Loucy (cell line): ENCODE measurements at regions not wholly inside any gene's neighbourhood (a gene's known extent, or its start where the extent isn't known, plus 50 kb on each side); places are given as distances from the start of the nearest gene placed in this dataset.

Experiments used
- EZH2phosphoT487 ChIP-seq: fragments of 200-600 bp; IDR thresholded peaks from 2 replicates; pipeline ENCODE4 v1.6.1; 2018; ENCODE audit warnings: antibody characterized with exemption, mild to moderate bottlenecking, moderate library complexity, borderline replicate concordance
- TF ChIP-seq, protein P1 (sequence below): fragments of 200-600 bp; sonication (generic); conservative IDR thresholded peaks from 2 replicates; pipeline ENCODE4 v1.5.1; 2014; ENCODE audit warnings: mild to moderate bottlenecking, antibody characterized with exemption, low read length

DNA sequence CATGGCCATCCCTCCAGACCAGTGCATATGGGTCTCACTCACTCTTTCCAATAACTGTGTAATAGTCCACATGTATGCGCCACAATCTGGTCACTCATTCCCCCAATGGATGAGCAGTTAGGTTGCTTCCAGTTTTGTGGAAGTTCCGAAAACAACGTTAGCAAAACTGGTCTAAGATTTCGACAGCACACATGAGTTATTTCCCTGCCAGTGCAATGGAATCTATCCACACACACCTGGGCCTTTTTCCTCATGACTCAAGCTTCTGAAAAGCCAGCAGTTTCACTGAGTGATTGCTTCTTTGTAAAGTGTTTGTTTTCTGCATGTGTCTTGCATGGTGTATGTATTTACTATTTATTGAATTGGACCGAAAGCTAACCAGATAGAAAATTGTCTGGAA, 58.8 kb upstream of the FHIP2A start:
- no peak for TF ChIP-seq EZH2phosphoT487
- TF ChIP-seq, protein P1, sequence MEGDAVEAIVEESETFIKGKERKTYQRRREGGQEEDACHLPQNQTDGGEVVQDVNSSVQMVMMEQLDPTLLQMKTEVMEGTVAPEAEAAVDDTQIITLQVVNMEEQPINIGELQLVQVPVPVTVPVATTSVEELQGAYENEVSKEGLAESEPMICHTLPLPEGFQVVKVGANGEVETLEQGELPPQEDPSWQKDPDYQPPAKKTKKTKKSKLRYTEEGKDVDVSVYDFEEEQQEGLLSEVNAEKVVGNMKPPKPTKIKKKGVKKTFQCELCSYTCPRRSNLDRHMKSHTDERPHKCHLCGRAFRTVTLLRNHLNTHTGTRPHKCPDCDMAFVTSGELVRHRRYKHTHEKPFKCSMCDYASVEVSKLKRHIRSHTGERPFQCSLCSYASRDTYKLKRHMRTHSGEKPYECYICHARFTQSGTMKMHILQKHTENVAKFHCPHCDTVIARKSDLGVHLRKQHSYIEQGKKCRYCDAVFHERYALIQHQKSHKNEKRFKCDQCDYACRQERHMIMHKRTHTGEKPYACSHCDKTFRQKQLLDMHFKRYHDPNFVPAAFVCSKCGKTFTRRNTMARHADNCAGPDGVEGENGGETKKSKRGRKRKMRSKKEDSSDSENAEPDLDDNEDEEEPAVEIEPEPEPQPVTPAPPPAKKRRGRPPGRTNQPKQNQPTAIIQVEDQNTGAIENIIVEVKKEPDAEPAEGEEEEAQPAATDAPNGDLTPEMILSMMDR: no peak
